Kasumi-1 (cell line): ENCODE measurements at regions not wholly inside any gene's neighbourhood (a gene's known extent, or its start where the extent isn't known, plus 50 kb on each side); places are given as distances from the start of the nearest gene placed in this dataset.
A peak's percentile ranks its signal among the peaks of the same experiment; 100 is the strongest.
"Not testable (repeated sequence)": the region's sequence is repeated elsewhere in the genome, so short reads cannot be mapped to it uniquely, and the experiment has no call there.

Experiments
- DNase-seq, 2 experiments: peaks; one replicate each; lab custom pipeline; 2025; lab: John Stamatoyannopoulos, UW

GRCh38 chr4:138393886-138394610, 151.9 kb upstream of the SLC7A11 start:
- no peak for DNase-seq

GRCh38 chr4:138392751-138393308, 150.7 kb upstream of the SLC7A11 start:
- peak in 1 of 2 experiments; percentile 12 for DNase-seq

DNA sequence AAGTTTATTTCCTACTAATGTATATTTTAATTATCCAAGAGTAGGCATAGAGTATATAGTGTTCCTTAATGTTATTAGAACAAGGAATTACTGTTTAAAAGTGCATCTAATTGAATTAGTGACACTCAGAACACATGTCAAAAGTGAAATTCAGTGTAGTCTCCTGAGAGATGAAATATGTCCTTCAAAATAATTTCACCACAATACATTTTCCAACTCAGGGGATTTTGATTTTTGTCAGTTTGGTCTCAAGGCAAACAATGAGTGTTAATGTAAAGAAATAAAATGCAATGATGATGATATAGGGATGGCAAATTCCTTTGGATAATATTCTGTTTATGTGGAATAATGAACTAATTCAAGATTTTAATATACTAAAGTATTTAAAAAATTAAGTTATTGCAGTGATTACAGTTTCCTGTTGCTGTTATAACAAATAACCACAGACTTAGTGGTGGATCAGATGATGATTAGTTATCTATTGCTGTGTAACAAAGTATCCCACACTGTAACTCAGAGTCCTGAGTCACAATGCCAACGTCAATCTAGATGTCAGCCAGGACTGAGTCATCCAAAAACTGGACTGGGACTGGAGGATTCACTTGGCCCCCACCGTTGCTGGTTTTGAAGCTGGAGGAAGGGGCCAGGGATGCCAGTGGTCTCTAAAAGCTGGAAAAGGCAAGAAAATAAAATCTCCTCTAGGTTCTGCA, 148.0 kb upstream of the SLC7A11 start:
- no peak for DNase-seq

DNA sequence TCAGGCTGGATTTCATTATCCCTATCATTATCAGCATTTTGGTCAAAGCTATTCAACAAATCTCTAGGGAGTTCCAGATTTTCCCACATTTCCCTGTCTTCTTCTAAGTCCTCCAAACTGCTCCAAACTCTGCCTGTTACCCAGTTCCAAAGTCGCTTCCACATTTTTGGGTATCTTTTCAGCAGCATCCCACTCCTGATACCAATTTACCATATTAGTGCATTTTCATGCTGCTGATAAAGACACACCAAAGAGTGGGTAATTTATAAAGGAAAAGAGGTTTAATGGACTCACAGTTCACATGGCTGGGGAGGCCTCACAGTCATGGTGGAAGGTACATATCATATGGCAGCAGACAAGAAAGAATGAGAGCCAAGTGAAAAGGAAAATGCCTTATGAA, 132.8 kb upstream of the SLC7A11 start:
- DNase-seq: no peak

- DNase-seq: no peak
Measured at GRCh38 chr4:138367942-138368341, 125.8 kb upstream of the SLC7A11 start.

DNA sequence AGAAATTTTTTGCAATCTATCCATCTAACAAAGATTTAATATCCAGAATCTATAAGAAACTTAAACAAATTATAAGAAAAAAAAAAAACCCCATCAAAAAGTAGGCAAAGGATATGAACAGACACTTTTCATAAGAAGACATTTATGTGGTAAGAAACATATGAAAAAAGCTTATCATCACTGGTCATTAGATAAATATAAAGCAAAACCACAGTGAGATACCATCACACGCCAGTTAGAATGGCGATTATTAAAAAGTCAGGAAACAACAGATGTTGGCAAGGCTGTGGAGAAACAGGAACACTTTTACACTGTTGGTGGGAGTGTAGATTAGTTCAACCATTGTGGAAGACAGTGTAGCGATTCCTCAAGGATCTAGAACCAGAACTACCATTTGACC, 110.3 kb upstream of the SLC7A11 start:
- DNase-seq: not testable (repeated sequence)

DNA sequence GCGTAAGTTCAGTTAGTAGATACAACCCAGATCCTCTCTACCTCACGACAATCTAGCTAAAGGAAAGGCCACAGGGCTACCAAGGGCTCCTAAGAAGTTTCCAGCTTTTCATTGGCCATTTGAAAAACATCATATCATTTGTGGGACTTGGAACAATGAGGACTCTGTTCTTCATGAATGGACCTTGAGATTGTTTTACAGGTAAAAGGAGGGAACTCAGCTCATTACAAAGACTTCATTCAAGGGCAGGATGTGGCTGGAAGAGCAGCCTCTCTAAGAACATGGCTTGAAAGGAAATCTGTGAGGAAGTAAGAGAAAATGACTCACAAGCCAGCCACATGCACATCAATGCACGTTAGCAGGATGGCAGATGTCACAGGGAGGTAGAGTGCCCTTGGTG, 105.9 kb upstream of the SLC7A11 start:
- peak; percentile 69 to 74 for DNase-seq

DNA sequence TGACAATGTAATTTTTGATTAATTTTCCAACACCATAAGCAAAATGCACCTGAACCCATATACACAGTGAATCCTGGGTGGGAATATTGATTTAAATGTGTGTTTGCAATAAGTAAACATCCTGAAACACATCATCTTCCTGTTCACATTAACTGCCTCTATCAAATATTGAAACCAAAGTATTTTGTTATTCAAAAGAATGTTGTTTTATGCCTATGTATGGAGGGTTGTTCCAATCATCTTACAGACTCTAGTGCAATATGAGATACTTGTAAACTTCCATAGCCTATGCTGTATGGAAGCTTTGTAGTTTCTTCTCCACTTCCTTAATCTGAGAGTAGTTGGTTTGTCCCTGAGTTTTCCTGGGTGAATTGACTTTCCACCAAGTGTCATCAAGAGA, 105.4 kb upstream of the SLC7A11 start:
- DNase-seq: no peak

- no peak for DNase-seq
Measured at GRCh38 chr4:138344851-138345250, 102.7 kb upstream of the SLC7A11 start.

- peak; percentile 63 to 73 for DNase-seq
Measured at GRCh38 chr4:138344054-138344453, 101.9 kb upstream of the SLC7A11 start.

DNA sequence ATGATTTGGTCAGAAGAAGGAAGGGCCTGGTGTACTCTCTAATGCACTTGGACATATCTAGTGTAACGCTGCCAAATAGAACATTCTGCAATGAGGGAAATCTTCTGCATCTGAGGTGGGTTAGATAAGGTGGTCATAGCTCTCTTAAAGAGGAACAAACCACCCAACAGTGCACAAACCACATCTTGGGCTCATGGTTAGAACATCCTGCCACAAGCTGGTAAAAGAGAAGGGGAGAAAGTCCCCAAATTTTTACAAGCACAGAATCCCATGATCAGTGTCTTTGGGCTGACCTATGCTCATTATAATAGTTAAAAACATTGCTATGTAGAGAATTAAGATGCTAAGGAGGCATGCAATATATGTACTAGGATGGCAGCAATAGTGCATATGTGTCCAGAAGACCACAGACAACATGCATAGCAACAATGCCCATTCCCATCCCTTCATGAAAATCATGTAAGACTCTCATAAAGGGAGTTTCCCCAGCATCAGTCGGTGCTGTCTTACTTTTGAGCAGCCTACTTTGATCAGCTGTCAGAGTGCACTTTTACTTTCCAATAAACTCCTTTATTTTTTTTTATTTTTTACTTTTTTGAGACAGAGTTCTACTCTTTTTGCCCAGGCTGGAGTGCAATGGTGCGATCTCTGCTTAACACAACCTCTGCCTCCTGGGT, 99.7 kb upstream of the SLC7A11 start:
- peak; percentile 29 to 36 for DNase-seq

GRCh38 chr4:138338840-138339239, 96.7 kb upstream of the SLC7A11 start:
- DNase-seq: no peak

DNA sequence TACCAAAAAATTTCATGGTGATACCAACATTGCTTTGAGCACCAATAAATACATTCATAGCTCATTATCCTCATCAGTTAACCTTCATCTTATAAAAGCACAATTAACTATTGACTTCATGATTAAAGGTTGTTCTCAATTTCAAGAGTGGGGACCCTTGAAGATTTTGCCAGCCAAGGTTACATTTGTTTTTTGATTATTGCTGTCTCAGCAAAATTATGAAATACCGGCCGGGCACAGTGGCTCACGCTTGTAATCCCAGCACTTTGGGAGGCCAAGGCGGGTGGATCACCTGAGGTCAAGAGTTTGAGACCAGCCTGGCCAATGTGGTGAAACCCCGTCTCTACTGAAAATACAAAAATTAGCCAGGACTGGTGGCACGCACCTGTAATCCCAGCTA, 96.1 kb upstream of the SLC7A11 start:
- not testable (repeated sequence) for DNase-seq

DNA sequence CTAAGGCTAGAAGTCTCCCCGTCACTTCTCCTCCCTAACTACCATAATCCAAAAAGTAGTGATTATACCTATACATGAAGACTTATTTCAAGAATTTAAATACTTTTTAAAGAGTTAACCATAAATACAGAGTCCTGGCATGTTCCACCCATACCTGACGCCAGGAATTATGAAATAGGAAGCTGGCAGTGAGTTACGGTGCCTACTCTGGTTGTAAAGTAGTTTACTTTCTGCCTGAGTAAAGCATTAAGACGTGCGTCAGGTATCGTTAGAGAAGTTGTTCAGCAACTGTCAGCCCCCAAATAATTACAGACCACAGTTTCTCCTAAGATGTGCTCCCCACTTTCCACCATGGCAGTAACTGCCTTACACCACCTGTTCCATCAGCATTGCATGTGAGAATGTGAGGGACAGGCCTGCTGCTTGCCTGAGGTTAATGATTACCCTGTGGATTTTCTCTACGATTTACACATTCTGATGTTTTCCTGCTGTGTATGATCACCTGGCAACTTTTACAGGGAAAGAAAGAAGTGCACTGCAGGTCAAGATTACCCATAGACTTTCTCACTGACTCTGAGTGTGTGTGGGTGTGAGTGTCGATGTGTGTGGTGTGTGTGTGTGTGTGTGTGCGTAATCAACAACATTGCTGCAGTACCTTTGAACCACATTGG, 92.3 kb upstream of the SLC7A11 start:
- no peak for DNase-seq

GRCh38 chr4:138332415-138332814, 90.3 kb upstream of the SLC7A11 start:
- DNase-seq: not testable (repeated sequence)

DNA sequence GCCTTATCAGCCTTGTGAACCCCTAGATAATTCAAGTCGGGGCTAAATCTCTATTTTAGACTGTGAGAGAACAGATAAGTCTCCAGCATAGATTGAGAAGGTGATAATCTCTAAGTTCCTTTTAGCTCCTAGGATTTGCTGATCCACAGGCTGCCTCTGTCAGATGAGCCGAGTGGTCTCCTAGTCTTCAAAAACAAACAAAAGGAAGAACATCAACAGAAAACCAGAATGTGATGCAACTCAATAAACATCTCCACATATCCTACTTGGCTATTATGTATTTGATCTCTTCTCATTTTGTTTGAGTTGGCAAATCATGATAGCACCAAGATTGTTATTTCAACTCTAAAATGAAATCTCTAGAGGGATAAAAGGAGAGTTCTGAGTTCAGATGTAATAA, 88.4 kb upstream of the SLC7A11 start:
- DNase-seq: no peak

- no peak for DNase-seq
Measured at GRCh38 chr4:138329506-138330070, 87.4 kb upstream of the SLC7A11 start.

DNA sequence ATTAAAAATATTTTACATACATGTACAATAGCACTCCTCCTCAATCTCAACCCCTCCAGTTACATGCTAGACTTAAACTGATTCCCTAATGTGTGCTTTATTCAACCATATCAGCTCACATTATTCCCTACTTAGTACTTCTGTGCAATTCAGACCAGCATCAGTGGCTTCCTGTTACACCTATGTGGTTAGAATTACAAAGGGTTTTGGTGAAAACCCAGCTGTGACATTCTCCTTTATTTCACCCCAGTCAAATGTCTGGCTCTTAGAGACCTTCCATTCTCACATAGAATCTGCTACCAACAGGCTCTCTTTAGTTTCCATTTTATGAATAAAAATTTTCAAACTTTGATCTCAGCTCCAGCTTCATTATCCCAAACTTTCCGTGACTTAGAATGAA, 85.2 kb upstream of the SLC7A11 start:
- DNase-seq: no peak

- no peak for DNase-seq
Measured at GRCh38 chr4:138320831-138321230, 78.7 kb upstream of the SLC7A11 start.

DNA sequence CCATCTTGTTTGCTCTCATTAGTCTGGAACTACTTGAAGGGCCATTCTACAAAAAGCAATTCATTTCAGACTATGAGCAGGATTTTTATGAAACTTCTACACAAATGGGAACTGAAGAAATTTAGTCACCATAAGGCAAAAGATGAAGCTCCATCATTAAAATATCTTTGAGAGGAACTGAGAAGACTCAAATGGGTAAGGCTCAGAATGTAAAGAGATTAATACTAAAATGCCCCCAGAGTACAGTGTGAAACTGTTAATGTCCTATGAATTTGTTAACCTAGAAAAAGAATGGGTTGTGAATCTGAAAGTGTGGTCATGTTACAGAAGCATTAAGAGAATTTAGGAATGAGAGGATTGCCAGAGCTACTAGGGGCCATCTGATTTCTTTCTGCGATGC, 77.9 kb upstream of the SLC7A11 start:
- no peak for DNase-seq

DNA sequence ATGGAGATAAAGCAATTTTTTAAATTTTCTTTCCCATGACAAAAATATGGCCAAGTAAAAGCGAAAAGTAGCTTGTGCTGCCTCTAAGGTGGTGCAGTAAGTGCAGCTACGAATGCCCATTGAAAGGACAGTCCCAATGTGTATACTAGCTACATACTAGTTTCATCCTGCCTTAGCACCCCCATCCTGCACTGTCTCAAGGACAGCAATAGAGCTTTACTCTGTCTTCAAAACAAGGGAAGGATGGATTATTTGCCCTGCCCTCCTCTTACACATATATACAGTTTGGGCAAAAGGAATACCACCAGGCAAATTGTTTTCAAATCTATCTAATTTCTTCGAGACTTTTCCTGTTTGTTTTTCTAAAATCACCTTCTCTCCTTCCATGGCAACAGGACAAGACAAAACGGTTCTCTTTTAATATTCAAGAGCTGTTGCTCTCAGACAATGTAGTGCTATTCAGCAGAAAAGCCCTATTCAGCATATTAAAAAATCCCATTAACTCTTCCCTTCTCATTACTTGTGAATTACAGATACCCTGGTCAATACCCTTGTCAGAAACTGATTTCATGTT, 75.1 kb upstream of the SLC7A11 start:
- no peak for DNase-seq

- DNase-seq: no peak
Measured at GRCh38 chr4:138312536-138312911, 70.4 kb upstream of the SLC7A11 start.
